ENCODE measurements at regions not wholly inside any gene's neighbourhood (a gene's known extent, or its start where the extent isn't known, plus 50 kb on each side); places are given as distances from the start of the nearest gene placed in this dataset.

DNA sequence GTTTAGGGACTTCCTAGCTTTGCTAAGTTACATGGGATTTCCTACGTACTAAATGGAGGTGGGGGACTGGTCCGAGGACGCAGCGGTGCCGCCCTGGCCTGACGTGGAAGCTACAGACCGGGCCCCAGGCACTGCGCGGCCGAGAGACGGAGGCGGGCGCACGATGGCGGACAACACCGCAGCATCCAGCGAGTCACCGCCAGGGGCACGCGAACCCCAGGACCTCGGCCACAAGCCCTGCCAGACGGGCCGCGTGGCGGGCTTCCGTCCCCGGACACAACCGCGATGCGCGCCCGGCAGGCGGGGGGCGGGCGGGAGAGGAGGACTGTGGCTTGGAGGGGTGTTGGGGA lies 1516.9 kb upstream of the DEFB115 start:
- TF ChIP-seq, protein P1, sequence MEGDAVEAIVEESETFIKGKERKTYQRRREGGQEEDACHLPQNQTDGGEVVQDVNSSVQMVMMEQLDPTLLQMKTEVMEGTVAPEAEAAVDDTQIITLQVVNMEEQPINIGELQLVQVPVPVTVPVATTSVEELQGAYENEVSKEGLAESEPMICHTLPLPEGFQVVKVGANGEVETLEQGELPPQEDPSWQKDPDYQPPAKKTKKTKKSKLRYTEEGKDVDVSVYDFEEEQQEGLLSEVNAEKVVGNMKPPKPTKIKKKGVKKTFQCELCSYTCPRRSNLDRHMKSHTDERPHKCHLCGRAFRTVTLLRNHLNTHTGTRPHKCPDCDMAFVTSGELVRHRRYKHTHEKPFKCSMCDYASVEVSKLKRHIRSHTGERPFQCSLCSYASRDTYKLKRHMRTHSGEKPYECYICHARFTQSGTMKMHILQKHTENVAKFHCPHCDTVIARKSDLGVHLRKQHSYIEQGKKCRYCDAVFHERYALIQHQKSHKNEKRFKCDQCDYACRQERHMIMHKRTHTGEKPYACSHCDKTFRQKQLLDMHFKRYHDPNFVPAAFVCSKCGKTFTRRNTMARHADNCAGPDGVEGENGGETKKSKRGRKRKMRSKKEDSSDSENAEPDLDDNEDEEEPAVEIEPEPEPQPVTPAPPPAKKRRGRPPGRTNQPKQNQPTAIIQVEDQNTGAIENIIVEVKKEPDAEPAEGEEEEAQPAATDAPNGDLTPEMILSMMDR (IDR thresholded peaks at IDR 0.05; ENCODE audit: insufficient read depth, low read length, poor library complexity, severe bottlenecking): no peak
- TF ChIP-seq EZH2phosphoT487 (conservative IDR thresholded peaks at IDR 0.05; ENCODE audit: low read length): no peak

Measured in SU-DHL-6 (cell line).